Suppressor macrophage treated with lipopolysaccharide for 1 hour (primary cell): ENCODE measurements at regions not wholly inside any gene's neighbourhood (a gene's known extent, or its start where the extent isn't known, plus 50 kb on each side); places are given as distances from the start of the nearest gene placed in this dataset.

Source experiments
- DNase-seq, 3 donors: peaks; one replicate each; pipeline ENCODE4 v3.0.0-alpha.2; 2020 to 2022

DNA sequence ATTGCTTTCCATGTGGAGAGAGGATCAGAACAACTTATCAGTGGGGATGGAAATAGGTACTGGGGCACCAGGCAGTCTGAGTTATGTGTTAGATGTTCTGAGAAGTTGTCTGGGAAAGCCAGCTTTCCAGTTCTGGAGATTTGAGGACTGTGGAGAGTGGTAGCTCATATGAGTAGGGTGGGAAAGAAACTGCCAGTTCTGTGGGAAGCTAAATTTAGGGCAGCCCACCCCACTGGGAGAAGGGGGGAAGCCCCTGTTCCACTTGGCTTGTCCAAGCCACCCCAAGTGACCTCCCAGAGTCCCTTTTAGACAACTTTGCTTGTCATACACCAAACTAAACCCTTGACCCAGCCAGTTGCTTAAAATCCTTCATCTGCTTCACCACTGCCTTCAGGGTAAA lies 189.5 kb downstream of the REEP3 start:
- DNase-seq = no peak

DNA sequence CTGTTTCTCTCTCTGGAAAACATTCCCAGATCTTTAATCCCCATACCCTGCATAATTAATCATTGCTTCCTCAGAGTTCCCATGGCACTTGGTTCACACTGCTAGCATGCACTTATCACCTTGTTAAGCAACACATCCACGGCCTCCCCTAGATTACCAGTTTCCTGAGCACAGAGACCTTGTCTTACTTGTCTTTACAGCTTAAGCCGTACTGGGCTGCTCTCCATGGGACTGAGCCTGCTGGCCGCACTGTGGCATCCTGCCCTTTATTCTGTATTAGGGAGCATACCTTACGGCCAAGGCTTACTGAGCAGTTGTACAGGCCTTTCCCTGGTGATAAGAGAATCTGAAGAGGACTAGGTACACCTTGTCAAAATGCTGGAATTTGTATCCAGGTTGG lies 190.2 kb downstream of the REEP3 start:
- DNase-seq = no peak

DNA sequence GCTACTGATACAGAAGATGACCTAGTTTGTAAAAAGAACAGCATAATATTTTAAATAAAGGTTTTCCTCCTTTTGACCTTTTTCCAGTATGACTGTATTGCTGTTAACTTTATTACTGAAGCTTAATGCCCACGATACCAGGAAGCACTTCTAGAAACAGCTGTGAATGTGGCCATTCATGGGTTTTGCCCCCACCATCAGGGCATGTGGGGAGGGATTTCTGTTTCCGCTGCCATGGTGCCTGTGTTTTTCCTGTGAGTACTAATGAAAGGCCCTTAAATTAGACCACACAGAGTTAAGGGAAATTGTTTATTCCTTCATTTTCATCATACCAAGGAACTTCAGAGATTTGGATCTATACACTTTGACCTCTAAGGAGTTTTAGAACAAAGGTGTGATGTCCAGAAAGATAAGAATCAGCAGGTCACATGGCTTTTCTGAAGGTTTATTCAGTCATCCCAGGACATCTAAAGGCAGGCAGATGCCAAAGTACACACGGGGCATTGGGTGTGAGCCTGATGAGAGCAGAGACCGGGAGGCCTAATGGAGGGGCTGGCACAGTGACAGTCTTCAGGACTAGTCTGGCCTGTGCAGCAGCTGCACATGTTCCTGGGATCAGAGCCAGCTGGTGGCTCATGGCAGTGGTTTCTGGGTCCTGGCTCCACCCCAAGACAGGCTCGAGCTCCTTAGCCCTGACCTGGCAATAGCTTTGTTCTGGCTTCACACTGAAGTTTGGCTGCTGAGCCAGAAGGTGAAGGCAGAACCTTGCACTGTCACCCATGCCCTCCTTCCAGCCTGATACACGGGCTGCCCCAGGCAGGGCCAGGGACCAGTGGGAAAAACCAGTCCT lies 190.9 kb downstream of the REEP3 start:
- DNase-seq = no peak

DNA sequence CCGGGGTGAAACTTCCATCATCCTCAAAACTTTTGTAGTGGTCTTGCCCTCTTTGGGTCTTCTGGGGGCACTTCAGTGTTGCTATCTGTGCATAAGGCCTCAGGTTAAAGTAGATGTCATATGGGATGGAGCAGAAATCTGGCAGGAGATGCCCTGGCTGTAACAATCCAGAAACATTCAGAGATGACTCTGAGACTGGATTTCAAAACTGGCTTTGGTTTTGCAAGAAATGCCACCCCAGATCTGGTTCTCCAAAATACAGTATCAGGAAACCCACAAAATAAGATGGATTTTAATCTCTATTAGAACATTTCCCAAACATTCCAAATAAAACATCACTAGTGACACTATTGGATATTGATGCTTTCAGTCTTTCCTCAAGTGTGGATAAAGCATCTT lies 191.5 kb downstream of the REEP3 start:
- no peak for DNase-seq

DNA sequence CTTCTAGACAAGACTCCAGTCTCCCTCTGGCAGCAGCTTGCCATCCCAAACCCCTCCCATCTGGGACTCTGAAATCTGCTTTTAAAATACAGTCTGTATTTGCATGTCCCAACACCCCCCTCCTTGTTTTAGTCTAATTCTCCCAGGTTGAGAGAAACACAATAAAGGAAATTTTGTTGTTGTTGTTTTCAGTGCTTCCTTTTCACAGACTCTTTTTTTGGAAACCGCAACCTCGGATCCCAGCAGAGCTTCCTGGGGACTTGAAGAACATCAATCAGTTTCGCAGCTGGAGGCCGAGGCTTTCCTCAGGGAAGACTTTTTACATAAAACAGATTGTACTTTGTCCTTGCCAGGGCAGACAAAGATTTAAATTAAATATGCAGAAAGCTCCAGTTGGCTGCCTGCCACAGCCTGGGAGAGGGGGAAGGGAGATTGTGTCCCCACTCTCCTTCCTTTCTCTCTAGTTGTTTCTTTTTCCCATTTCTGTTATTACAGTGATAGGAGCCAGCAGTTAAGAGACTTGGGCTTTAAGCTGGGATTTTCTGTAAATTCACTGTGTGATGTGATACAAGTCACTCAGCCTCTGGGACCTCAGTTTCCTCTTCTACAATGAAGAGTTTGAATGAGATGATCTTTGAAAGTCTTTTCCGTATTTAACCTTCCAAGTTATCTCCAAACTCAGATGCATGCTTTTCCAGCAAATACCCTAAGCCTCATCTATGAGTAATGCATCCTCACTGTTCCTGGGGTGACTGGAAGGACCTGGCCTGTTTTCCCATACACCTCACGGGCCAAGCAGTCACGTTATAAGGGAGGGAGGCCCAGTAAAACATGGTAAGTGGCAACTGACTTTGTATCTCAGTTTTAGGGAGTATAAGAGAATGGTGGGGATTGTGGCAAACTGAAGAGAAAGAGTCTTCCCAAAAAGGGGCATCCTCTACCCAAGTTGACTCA lies 192.3 kb downstream of the REEP3 start:
- no peak for DNase-seq

DNA sequence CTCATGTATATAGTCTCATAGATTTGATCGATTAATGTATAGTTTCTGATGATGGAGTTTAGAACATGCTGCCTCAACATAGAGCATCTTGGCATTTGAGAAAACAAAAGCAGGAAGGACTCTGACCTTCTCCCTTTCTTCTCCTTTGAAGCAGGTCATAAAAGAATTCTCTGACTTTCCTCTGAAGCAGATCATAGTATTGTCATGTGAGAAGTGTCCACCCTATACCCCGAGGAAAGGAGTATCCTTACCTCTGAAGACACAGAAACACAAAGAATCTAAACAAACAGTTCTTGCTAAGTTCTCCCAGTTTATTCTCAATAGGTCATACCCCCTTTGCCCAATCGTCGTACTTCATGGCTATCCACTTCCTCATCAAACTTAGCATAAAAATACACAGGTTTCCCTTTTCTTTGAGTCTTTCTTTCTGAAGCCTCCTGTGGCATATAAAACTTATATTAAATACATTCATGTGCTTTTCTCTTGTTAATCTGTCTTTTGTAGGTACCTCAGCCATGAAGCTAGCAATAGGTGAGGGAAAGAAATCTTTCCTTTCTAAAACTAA lies 194.9 kb downstream of the REEP3 start:
- peak; percentile 41 to 54 (median 53) for DNase-seq

DNA sequence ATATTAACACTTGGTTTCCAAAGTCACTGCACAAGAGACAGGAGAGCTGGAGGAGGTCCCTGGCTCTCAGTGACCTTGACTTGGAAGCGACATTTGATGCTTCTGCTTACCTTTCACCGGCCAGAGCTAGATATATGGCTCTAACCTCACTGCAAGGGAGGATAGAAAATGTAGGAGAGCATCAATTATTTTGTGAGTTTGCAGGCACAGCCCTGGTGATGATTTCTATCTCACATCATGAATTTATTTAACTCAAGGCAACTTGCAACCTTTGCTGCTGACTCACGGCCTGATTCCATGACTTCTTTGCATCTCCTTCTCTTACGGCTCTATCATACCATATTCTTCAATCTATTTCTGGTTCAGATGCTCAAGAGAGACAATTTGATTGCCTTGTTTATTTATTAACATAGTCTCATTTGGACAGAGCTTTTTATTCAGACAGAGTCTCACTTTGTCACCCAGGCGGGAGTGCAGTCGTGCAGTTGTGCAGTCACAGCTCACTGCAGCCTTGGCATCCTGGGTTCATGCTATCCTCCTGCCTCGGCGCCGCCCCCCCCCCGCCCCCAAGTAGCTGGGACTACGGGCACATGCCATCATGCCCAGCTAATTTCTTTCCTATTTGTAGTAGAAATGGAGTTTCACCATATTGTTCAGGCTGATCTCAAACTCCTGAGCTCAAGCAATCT lies 196.0 kb downstream of the REEP3 start:
- no peak for DNase-seq

DNA sequence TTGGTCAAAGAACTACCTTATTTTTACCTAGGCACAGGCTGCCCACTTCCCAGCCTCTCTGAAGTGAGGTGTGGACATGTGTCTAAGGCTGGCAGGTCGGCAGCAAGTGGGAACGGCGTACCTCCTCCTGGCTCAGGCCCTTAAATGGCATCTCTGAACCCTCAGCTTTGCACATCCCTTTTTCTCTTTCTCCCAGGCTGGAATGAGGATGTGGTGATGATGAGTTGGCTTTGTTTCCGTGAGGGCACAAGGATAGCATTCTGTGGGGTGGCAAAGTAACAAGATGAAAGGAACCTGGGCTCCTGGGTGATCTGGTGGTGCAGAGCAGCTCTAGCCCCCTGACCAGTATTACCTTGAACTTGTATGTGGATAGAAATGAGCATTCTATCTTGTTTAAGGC lies 196.8 kb downstream of the REEP3 start:
- DNase-seq = peak; percentile 48 to 63 (median 49)

DNA sequence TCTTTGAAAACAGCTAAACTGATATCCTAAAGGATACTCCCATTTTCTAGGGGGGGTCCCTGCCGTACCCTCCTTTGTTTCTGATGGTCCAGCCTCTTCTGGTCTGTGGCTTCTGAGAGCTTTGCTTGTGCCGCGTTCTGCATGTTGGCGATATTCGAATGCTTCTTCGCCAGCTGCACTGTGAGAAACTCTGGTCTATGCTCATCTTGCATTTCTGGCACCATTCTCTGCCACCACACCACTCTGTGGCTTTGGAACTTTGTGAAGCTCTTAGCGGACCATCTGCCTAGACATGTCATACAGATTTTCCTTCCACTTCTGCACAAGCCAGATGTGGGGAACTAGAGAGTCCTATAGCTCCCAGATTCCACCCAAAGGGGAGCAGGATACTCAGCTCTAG lies 197.2 kb downstream of the REEP3 start:
- DNase-seq = no peak

DNA sequence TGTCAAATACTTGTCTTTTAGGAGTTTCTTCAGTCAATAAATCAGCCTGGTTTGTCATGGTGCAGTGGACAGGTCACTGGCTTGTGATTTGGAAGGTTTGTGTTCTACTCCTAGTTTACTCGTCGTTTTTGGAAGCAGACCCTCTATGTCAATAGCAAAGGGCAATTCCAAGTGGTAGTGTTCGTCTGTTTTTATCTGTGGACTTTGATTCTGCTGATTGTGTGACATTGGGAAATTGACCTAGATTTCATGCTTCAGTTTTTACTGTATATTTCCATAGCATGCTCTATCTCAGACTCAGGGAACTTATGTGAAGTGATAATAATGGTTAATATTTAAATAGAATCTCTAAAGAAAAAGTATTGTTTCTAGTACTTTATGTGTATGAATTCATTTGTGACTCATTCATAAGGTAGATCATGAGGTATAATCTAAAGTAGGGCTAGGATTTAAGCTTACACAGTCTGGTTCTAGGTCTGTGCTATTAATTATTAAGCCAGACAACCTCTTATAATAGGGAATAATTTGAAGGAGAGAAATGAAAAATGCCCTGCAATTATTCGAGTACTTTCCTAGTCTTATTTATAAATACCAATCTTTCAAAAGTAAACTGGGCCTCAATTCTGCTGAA lies 198.1 kb downstream of the REEP3 start:
- no peak for DNase-seq

DNA sequence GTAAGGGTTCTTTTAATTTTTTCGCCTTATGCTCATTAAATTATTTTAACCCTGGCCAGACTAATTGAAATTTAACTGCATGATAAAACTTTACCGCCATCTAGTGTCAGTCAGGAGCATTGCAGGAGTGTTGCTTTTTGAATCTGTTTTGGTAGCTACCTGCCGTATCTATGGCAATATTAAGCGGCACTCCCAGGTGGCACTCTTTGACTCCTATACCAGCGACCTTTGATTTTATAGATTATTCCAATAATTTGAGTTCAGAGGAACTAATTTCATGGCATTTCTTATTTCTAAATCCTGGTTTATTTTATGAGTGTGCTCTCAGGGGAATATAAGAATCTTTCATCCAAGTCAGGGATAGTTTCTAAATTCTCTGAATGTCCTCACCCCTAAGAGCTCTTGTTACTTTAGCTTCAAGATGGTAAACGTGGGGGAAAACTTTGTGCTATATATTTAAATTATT lies 198.9 kb downstream of the REEP3 start:
- DNase-seq = peak; percentile 45 to 70 (median 66)

DNA sequence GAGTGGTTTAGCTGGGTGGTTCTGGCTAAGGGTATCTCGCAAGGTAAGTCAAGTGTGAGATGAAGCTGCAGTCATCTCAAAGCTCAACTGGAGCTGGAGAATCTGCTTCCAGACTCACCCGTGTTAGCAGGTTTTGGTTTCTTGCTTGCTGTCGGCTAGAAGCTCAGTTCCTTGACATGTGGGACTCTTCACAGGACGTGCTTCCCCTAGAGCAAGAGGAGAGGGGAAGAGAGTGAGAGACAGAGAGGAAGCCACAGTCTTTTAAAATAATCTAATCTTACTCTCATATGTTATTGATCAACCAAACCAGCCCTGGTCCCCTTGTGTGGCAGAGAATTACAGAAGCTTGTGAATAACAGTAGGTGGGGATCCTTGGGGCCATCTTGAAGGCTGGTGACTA lies 199.5 kb downstream of the REEP3 start:
- DNase-seq = no peak

DNA sequence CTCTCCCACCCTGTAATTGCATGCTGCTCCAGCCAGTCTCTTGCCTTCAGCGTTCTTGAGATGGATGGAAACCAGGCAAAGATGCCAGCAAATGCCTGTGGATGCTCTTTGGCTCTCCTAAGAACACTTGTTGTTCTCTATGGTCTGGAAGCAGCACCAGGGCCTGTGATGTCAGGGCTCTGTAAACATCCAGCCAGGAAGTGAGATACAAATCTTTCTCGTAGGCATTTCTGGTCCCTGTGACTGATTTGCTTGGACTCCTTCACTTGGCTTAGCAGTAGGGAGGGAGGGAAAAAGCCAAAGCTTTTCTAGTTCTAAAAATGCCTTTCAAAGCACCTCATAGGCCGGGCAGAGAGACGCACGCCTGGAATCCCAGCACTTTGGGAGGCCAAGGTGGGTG lies 201.3 kb downstream of the REEP3 start:
- DNase-seq = no peak

DNA sequence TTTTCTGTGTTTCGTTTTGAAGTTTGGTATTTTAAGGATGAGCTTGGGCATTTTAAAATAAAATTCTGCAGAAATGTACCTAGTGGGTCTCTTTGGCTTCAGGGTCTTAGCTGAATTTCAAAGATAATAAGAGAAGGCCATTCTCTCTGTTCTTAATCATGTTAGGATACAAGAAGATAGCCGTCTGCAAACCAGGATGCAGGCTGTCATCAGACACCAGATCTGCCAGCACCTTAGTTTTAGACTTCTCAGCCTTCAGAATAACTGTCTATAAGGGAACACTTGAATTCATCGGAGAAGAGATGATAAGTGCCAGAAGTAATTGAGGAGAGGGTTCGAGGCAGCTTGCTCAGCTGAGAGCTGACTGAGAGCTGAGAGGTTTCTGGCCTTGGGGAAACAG lies 202.1 kb downstream of the REEP3 start:
- no peak for DNase-seq

DNA sequence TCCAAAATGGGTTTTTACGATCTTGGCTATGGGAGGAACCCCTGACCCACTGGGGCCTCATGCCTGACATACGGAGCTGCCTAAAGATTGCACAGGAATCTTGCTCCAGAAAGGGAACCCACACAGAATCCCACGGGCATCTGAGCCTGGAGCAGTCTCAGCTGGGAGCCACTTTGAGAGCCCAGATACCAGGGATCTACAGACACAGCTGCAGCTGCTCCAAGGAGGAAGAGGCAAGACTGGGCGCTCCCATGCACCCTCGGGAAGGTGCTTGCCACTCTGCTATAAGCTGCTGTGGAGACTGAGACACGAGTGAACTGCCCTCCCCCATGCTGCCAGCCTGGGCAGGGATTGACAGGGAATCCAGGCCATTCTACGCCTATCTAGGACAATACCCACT lies 202.5 kb downstream of the REEP3 start:
- DNase-seq = no peak

DNA sequence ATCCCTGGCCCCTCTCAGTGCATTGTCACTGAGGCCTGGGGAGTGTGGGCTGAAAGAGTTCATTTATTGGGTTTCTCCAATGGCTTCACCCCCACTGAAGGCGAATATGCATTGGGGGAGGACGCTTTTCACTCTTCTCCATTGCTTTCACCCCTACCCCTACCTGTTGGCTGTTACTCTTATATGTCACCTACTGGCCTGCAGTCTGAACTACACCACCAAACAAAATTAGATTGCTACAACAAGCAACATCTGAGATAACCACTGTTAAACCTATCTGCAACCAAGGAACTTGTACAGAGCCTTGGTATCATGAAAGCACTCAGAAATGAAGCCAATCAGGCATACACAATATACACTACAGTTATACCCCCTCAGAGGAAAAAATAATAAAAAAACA lies 203.7 kb downstream of the REEP3 start:
- DNase-seq = no peak

DNA sequence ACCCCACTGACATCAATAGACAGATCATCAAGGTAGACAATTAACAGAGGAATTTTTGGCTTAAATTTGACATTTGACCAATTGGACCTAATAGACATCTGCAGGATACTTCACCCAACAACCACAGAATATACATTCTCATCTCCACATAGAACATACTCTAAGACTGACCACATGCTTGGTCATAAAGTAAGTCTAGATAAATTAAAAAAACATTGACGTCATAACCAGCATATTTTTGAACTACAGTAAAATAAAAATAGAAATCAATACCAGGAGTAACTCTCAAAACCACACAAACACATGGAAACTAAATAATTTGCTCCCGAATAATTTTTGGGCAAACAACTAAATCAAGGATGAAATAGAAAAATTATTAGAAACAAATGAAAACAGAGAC lies 205.7 kb downstream of the REEP3 start:
- no peak for DNase-seq

DNA sequence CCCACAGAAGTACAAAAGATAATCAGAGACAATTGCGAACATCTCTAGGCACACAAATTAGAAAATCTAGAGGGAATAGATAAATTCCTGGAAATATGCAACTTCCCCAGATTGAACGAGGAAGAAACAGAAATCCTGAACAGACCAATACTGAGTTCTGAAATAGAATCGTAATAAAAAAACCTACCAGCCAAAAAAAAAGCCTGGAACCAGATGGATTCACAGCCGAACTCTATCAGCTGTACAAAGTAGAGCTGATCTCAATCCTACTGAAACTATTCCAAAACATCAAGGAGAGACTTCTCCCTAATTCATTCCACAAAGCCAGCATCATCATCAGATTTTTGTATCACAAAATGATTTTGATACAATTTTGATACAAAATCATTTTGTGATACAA lies 206.4 kb downstream of the REEP3 start:
- no peak for DNase-seq

DNA sequence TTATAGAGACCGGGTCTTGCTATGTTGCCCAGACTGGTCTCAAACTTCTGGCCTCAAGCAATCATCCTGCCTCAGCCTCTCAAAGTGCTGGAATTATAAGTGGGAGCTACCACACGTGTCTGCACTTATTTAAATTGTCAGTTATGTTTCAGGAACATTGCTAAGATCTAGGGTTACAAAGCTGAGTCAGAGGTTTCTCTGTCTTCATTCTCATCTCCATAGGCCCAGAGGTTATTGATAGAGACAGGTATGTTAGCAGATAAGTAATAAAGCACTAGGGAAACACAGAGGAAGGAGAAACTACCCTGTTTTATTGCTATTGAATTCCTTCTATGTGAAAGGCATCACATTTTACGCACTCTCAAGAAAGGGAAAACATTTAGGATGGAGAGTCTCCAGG lies 214.1 kb downstream of the REEP3 start:
- no peak for DNase-seq

DNA sequence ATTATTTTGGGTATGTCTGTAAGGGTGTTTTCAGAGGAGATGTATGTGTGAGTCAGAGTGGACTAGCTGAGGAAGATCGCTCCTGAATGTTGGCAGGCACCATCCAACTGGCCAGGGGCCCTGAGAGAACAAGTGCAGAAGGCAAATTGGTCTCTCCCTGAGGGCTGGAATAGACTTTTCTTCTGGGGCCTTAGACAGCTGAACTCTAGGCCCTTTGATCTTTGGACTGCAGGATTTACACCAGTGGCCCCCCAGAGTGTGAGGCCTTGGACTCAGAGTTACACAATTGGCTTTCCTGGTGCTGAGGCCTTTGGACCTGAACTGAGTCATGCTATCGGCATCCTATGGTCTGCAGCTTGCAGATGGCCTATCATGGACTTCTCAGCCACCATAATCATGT lies 217.2 kb downstream of the REEP3 start:
- no peak for DNase-seq

DNA sequence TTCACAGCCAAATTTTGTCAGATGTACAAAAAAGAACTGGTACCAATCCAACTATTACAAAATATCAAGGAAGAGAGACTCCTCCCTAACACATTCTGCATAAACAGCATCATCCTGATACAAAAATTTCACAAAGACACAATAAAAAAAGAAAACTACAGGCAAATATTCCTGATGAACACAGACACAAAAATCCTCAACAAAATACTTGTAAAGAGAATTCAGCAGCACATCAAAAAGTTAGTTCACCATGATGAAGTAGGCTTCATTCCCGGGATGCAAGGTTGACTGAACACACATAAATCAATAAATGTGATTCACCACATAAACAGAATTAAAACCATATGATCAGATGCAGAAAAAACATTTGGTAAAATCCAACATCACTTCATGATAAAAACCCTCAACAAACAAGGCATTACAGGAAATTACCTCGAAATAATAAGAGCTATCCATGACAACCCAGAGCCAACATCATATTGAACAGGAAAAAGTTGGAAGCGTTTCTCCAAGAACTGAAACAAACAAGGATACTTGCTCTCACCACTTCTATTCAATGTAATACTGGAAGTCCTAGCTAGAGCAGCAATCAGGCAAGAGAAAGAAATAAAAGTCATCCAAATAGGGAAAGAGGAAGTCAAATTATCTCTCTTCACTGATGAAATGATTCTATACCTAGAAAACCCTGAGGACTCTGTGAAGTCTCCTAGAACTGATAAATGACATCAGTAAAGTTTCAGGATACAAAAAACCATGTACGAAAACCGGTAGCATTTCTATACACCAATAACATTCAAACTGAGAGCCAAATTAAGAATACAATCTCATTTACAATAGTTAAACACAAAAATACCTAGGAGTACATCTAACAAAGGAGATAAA lies 223.1 kb downstream of the REEP3 start:
- DNase-seq = no peak
